GM18873 (cell line): ENCODE measurements at regions not wholly inside any gene's neighbourhood (a gene's known extent, or its start where the extent isn't known, plus 50 kb on each side); places are given as distances from the start of the nearest gene placed in this dataset.
"Not testable (repeated sequence)": the region's sequence is repeated elsewhere in the genome, so short reads cannot be mapped to it uniquely, and the experiment has no call there.

Source experiments
- ATAC-seq: cut with Tn5 transposase; IDR thresholded peaks from one replicate; pipeline ENCODE4 v1.9.1; 2021; ENCODE audit warnings: mild to moderate bottlenecking, moderate library complexity, moderate number of reproducible peaks; ENCODE audit not compliant: unreplicated experiment, low FRiP score

DNA sequence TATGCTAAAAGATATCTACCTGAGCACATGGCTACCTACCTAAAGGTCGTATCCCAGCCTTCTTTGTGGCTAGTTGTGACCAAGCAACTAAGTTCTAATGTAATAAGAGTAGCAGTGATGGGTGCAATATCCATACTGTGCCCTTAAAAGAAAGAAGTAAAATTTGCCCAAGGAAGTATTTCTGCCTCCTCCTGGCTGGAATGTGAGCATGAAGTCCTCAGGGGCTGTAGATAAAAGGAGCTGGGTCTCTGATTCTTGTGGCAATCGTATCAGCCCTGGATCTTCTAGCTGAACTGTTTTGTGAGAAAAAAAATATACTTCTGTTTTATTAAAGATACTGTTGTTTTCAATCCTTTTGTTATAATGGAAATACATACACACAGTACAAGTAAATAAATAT is 217.4 kb downstream of the GPAT3 start:
- no peak for ATAC-seq

DNA sequence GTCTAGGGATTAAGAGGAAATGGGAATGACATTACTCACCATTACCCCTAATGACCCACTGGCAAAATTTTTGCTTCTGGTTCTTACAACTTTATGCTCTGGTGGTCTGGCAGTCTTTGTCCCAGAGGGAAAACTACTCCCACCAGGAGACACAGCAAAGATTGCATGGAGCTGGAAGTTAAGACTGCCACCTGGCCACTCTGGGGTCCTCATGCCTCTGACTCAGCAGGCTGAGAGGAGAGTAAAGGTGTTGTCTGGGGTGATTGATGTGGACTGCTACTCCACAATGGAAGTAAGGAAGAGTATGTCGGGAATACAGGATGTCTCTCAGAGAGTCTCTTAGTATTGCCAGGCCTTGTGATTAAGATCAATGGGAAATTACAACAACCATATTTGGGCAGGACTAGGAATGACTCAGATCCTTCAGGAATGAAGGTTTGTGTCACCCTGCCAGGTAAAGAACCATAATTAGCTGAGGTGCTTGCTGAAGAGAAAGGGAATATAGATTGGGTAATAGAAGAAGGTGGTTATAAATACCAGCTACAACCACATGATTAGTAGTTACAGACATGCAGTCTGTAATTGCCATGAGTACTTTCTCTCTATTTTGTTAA is 215.5 kb downstream of the GPAT3 start:
- ATAC-seq = no peak

DNA sequence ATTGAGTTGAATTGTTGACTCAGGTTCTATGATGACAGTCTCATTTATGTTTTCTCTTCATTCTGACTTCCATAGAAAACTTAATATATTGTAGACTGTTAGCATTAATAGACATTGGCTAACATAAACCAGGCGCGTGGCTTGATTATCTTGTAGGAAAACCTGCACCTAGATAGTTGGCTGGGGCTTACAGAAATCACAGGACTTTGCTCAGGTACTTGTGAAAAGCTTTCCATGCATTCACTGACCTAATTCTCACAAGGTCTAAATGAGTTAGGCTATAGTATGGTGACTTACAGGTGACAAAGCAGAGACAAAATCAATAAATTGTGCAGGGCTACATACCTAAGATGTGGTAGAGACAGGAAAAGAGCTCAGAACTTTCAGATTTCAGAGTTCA is 212.8 kb downstream of the GPAT3 start:
- no peak for ATAC-seq

DNA sequence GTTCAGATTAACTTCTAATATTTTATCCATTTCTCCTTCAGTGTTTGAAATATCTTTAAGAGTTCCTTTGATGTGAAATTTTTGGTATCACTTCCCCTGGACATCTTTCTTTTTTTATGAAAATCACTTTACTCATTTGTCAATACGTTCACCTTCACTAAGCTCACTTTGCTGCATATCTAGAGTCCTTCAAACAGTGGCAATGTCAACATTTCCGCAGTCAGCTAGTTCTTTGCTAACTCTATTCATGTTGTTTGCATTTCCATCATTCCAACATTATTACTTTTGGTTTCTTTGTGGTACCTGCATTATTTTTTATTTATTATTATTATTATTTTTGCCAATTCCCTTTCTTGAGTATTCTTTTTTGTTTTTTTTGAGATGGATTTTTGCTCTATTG is 203.0 kb downstream of the GPAT3 start:
- no peak for ATAC-seq

DNA sequence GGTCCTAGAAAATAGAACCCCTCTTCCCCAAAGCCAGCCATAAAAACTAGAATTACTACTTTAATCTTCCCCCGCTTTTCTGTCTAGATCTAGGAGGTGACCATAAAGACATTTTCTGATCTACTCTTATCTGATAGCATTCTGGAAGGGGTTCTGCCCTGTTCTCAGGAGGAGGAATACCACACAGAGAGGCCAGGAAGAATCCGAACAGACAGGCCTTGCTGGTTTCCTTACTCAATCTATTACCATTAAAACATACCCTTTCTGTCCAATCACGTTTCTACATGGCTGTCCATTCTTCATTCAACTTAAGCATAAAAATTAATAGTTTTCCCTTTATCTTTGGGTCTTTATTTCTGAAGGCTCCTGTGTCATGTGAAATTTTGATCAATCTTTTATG is 198.7 kb downstream of the GPAT3 start:
- ATAC-seq = no peak

DNA sequence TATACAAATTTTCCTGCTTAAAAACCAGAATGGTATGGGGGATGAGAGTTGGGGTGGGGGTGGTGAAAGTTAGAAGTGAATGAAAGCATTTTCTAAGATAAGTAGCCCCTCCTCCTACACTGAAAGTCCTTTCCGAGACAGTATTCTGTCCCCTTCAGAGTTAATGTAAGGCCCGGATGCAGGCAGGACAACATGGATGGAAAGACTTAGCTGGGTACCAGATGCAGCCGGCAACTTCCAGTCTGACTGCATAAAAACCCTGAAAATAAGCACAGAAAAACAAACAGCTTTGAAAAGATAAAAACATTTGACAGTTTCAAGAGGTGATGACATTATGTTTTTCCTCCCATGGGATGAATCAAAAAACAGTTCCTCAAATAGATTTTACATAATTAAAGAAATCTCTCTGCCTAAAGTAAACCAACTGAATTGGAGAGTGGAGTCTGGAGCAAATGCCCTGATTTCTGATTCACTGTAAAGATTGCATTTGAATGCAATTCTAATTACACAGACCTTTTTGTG is 196.3 kb downstream of the GPAT3 start:
- ATAC-seq = no peak

DNA sequence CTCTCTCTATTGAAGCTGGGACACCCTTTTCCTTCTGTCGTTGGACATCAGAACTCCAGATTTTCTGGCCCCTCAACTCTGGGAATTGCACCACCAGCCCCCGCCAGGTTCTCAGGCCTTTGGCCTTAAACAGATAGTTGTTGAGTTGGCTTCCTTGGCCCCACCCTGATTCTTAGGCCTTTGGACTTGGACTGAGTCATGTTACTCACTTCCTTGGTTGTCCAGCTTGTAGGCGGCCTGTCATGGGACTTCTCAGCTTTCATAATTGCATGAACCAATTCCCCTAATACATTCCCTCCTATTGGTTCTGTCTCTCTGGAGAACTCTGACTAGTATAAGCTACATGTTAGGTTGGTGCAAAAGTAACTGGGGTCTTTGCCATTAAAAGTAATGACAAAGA is 195.7 kb downstream of the GPAT3 start:
- ATAC-seq = no peak

DNA sequence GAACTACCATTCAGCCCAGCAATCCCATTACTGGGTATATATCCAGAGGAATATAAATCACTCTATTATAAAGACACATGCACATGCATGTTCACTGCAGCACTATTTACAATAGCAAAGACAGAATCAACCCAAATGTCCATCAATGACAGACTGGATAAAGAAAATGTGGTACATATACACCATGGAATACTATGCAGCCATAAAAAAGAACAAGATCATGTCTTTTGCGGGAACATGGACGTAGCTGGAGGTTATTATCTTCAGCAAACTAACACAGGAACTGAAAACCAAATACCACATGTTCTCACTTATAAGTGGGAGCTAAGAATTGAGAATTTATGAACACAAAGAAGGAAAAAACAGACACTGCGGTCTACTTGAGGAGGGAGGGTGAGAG is 195.1 kb downstream of the GPAT3 start:
- ATAC-seq = not testable (repeated sequence)

DNA sequence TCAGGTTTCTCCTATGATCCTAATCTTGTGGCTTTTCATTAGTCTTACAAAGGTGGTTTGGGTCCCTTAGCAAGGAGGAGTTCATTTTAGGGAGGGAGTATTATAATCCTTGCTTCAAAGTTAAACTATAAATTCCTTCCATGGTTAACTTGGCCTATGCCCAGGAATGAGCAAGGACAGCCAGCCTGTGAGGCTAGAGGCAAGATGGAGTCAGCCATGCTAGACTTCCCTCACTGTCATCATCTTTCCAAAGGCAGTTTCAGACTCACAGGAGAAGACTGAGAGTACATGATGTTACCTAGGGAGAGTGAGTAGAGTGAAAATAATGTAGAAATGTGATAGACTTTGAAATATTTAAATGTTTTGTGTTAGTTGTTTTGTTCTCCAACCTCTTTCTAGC is 192.3 kb downstream of the GPAT3 start:
- no peak for ATAC-seq

DNA sequence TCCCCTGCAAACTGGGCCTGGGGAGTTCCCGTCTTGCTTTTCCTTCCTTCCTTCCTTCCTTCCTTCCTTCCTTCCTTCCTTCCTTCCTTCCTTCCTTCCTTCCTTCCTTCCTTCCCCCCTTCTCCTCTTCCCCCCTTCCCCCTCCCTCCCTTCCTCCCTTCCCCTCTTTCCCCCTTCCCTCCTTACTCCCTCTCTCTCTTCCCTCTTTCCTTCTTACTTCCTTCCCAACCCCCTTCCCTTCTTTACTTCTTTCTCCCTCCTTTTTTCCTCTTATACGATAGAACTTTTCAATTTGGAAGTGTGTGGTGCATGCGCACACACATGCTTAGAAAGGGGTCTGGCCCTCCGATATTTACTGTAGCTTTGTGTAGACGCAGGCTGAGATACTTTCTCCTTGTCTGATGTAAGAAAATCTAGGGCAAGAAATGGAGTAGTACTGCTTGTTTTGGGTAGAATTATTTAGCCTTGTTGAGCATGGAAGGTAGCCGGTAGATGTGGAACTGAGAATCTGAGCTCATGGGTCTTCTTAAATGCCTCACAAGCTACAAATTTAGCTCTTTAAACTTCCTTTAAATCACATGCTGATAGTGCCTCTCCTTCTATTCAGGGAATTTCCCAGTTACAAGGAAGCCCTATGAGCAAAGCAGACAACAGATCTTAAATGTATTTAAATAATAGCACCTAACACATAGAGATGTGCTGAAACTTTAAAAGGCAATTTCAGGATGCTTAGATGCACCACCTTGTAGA is 189.6 kb downstream of the GPAT3 start:
- ATAC-seq = no peak

DNA sequence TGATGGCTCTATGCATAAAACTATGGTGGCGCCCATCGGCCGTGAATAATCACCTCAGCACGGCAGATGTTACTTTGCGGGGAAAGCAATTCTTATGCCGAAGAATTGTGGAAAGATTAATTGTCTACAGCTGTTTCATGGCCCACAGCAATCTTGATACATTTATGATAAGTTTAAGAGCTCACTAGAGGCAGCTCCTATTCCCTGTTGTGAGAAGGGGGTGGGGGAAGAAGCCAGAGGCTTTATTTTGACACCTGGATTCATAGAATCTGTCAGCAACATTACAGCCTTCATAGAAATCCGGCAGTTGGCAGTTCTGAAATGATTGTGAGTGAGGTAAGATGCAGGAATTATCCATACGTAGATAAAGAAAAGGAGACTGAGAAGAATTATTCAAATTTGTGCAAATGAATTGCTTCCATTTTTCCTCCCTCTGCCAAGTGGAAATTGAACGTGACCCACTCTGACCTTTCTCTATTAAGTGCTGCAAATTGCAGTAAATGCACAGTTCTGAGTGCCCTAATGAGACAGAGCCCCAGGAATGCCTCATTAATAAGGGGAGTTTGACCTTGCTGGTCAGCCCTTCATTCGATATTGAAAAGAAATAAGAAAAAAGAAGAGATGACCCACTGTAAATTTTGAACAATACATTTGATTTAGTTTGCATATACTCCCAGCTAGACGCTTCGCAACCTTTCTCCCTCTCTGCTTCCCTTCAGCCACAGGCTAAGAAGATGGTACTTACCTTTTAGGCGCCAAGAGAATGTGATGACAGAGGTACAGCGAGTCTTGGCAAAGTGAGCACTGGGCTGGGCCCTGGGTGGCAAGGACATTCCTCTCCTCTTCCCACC is 188.8 kb downstream of the GPAT3 start:
- ATAC-seq = no peak

DNA sequence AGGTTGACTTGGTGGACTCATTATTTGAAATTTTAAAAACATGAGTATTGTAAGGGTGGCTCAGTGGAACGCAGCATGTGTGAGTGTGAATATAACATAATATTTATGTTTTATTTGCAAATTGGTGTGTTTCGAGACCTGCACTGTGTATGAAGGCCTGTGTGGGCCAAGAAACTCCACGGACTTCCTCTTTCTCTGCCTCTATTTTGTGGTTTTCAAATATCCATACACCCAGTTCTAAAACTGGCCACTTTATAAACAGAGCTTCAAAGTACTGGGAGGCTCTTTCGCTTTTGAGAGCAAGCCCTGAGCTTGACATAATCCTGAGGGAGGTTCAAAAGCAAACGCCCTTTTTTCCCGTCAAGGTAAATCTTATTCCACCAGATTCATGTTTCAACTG is 187.7 kb downstream of the GPAT3 start:
- ATAC-seq = no peak

DNA sequence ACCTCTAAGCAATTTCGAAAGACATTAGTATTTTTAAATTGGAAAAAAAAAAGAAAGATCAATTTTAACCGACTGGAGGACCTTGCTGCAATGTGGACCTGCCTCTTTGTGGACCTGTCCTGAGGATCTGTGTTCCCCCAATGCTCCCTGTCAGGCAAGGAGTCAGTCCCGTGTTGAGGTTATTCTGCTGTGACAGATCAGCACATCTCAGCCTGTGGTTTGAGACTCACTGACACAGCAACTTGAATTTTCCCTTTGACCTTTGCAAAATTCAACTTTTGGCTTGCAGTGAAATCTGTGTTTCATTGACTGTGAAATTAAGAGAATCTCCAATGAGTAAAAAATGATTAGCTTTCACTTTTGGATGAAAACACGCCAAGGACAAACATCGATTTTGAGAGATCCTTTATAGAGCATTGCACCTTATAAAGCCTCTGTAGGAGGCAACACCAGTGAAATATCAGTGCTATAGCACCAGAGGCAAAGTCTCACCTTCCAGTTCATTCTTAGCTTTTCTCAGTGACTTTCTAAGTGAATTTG is 186.9 kb downstream of the GPAT3 start:
- no peak for ATAC-seq

DNA sequence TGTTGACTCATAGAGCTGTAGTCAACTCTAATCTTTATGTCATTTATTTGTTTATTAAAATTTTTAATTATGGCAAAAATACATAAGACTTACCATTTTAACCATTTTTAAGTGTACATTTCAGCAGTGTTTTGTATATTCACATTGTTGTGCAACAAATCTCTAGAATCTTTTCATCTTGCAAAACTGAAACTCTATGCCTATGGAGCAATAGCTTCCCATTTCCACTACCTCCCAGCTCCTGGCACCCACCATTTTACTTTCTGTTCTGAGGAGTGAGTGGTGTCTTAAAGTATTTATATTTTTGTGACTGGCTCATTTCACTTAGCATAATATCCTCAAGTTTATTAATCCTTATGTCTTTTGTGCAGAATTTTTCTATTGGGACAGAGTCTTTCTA is 181.0 kb downstream of the GPAT3 start:
- ATAC-seq = no peak

DNA sequence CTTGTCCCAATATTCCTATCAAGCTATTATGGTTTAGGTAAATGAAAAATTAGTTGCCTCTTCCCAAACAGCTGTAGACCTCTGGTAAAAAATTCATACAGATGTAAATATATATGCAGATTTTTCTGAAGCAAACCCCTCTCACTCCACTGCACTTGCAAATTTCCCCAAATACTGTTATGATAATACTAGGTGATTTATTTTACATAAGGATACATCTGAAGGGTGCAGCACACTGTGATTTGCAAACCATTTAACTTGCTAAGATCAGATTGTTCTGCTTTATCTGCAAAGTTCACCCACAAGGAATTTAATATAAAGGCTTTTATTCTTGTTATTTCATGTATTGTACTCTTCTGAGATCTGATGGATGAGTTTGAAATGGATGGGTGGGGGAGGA is 177.0 kb downstream of the GPAT3 start:
- ATAC-seq = no peak

DNA sequence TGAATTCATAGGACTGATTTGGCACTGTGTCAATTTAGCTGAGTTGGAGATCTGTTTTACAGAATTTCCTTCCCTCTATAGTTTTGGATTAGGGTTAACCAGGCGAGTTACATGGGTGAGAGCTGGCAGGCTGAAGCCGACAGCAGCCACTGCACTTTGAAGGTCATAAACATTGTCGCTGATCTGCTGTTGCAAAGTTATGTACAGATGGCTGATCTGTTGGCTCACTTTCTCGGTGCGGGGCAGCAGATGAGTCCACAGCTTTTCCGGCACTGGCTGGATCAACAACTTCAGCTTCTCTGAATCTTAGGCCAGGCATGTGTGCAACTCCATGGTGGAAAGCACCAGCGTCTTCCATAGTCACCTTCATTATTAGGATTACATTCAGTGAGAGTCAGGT is 173.7 kb downstream of the GPAT3 start:
- no peak for ATAC-seq

DNA sequence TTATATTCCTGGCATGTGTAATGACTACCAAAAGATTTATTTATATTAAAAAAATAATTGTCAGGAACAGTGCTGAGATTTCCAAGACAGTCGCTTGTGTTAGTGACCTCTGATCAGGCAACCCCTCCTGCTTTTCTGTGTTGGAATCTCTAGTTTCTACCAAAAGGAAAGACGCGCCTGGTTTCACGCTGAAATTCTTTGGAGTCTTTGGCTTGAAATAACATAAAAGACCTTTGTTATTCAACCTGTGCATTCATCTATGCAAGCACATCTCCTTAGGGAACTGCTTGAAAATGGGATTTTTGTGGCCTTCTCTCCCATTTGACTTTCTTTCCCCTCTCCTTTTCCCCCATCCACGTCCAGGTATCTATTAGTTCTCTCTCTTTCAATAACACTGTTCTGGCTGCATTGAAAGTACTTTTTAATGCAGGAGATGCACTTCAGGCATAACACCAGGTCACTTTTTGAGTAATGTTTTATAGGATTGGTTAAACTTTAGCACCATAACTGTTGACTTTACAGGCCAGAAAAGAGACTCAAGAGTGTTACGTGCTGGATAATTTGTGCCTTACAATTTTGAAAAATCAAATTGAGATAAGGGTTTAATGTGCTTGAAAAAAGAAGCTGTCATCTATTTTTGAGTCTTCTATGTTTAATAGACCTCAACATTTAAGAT is 172.7 kb downstream of the GPAT3 start:
- no peak for ATAC-seq

DNA sequence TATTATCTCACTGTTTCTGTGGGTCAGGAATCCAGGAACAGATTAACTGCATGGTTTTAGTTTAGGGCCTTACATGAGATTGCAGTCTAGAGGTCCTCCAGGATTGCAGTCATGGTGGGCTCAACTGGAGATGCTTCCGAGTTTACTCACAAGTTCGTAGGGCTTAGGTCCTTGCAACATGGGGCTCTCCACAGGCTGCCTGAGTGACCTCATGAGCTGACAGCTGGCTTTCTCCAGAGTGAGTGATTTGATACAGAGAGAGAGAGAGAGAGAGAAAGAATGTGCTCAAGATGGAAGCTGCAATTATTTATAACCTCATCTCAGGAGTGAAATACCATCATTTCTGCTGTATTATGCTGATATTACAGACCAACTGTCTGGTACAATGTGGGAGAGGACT is 168.9 kb downstream of the GPAT3 start:
- no peak for ATAC-seq

DNA sequence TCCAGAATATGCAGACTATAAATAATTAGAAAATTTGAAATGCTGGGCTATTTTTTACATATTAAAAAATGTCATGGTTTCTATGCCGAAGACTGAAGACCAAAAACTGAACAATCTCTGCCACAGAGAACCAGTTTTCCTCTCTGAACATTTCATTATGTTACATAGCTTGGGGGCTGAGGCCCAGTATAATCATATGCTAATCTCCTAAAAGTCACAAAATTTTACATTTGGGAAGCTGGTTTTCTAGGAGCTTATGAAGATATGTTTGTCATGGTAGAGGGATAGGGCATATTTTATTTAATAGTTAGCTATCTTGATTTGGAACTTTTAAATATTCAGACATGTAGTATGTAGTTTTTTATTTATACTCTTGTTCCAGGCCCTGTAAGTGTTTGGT is 167.8 kb downstream of the GPAT3 start:
- ATAC-seq = no peak

DNA sequence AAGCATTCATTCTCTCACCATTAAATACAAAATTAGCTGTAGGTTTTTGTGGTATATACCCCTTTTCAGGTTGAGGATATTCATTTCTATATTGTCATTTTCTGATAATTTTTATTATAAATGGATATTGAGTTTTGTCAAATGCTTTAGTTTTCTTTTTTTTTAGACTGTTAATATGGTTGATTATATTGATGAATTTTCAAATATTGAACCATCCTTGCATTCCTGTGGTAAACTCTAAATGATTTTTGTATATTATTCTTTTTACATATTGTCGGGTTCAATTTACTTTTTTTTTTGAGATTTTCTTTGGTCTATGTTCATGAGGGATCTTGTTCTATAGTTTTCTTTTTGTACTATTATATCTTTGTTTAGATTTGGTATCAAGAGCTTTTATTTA is 165.1 kb downstream of the GPAT3 start:
- ATAC-seq = no peak

DNA sequence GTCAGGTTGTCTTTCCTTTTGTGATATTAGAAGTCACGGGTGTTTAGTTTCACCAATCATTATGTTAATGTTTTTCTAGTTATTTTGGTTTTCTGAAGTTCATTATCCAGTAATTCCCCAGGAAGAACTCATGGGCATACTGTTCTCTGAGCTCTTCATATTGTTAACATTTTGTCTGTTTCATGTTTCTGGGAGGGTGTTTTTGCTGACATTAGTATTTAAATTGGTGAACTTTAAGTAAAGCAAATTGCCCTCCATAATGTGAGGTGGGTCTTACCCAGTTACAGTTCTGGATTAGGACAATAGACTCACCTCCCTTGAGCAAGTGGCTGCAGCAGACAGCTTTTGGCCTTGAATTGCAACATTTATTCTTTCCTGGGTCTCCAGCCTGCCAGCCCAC is 163.4 kb downstream of the GPAT3 start:
- ATAC-seq = no peak
